Esophagus squamous epithelium (tissue), 4 donors: ENCODE measurements at regions not wholly inside any gene's neighbourhood (a gene's known extent, or its start where the extent isn't known, plus 50 kb on each side); places are given as distances from the start of the nearest gene placed in this dataset.

Source experiments
- POLR2A ChIP-seq, 4 donors: fragments of 450-650 bp; IDR thresholded peaks; one replicate each; pipeline ENCODE4 v1.6.1; 2017; ENCODE audit warnings: antibody characterized with exemption in 4 of 4, mild to moderate bottlenecking in 4 of 4, moderate library complexity in 3 of 4
- TF ChIP-seq, protein P1 (sequence below), 6 experiments: fragments of 450-650 bp in 4 of 6; fragments of 200-600 bp in 2 of 6; sonication (generic) in 2 of 6; IDR thresholded peaks; one replicate each; pipeline ENCODE4 v1.5.1; 2016 to 2019; ENCODE audit warnings: antibody characterized with exemption in 6 of 6, mild to moderate bottlenecking in 4 of 6, moderate library complexity in 4 of 6

DNA sequence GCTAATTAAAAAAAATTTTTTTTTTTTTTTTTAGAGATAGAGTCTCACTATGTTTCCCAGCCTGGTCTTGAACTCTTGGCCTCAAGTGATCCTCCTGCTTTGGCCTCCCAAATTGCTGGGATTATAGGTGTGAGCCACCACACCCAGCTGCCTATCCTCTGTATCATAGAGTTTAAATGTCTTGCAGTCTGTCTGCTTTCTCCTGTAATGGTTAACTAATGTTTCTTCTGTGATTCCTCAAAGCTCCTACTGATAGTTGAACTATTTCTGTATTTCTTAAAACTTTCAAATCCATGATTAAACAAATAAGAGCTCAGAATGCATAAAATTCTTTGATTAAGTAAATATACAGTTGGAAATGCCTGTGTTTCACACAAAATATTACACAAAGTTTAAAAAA, 115.4 kb upstream of the TPM1 start:
- TF ChIP-seq, protein P1, sequence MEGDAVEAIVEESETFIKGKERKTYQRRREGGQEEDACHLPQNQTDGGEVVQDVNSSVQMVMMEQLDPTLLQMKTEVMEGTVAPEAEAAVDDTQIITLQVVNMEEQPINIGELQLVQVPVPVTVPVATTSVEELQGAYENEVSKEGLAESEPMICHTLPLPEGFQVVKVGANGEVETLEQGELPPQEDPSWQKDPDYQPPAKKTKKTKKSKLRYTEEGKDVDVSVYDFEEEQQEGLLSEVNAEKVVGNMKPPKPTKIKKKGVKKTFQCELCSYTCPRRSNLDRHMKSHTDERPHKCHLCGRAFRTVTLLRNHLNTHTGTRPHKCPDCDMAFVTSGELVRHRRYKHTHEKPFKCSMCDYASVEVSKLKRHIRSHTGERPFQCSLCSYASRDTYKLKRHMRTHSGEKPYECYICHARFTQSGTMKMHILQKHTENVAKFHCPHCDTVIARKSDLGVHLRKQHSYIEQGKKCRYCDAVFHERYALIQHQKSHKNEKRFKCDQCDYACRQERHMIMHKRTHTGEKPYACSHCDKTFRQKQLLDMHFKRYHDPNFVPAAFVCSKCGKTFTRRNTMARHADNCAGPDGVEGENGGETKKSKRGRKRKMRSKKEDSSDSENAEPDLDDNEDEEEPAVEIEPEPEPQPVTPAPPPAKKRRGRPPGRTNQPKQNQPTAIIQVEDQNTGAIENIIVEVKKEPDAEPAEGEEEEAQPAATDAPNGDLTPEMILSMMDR (IDR thresholded peaks at IDR 0.05), result no peak
- TF ChIP-seq POLR2A (IDR thresholded peaks at IDR 0.05), result no peak
